IPS-15b (cell line): ENCODE measurements at regions not wholly inside any gene's neighbourhood (a gene's known extent, or its start where the extent isn't known, plus 50 kb on each side); places are given as distances from the start of the nearest gene placed in this dataset.

Experiments used
- H3K27me3 ChIP-seq: one replicate; pipeline ENCODE4 v1.6.1; 2013; ENCODE audit warnings: low read length; ENCODE audit not compliant: control insufficient read depth, insufficient read depth
- H3K36me3 ChIP-seq: one replicate; pipeline ENCODE4 v1.6.1; 2013; ENCODE audit warnings: low read length; ENCODE audit not compliant: control insufficient read depth, insufficient read depth
- H3K4me1 ChIP-seq: one replicate; pipeline ENCODE4 v1.6.1; 2013; ENCODE audit warnings: mild to moderate bottlenecking, low read length; ENCODE audit not compliant: control insufficient read depth, insufficient read depth
- H3K4me3 ChIP-seq: one replicate; pipeline ENCODE4 v1.5.1; 2013; ENCODE audit warnings: low read depth, low read length
- H3K9ac ChIP-seq: one replicate; pipeline ENCODE4 v1.6.1; 2013; ENCODE audit warnings: low read depth, mild to moderate bottlenecking, low read length
- H3K9me3 ChIP-seq: one replicate; pipeline ENCODE4 v1.6.1; 2013; ENCODE audit warnings: mild to moderate bottlenecking, low read length; ENCODE audit not compliant: control insufficient read depth, insufficient read depth

DNA sequence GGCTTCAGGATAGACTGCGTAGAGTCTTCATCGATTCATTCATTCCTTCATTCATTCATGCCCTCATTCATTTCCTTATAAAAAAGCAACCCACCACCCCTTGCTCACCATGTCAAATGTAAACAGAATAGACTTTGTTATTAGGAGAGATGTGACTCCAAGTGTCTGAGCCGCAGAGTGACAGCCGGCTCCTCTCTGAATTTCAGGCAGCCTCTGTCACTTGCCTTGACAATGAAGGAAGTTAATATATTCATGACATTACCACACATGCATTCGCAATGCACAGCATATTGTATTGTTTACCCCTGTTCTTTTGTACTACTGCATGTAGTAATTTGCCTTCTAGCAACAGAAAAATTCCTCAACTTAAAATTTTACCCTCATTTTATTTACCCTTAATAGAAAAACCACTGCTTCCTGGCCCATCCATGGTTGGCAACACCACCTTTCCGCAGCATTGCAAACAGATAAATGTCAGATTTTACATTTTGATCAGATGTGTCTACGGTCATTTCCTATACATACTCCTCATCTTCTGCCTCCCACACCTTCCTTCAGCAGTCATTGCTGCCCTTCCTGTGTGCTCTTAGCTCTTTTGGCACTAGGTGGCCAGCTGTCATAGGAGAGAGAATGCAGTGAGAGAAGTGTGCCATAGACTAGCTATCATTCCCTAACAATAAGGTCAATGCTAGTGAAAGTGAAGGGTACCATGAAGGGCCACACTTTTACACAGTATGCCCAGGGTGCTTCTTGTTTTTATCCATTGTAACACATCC, 1090.8 kb downstream of the BCL11A start:
- H3K9me3 ChIP-seq = no peaks in the 10 kb centered on the region
- H3K4me1 ChIP-seq = no peaks in the 10 kb centered on the region

GRCh38 chr2:59461127-59461526, 1092.3 kb downstream of the BCL11A start:
- Histone ChIP-seq H3K4me1 (no peaks in the 10 kb centered on the region), H3K9ac (no peak overlapping the region), H3K4me3 (no peak overlapping the region), H3K27me3 (no peaks in the 10 kb centered on the region), H3K36me3 (no peaks in the 10 kb centered on the region), H3K9me3 (no peaks in the 10 kb centered on the region)

More for the DNA sequence above, 1090.8 kb downstream of the BCL11A start:
- H3K27me3 ChIP-seq = no peaks in the 10 kb centered on the region
- no peak overlapping the region for H3K9ac ChIP-seq
- H3K4me3 ChIP-seq = no peak overlapping the region
- no peaks in the 10 kb centered on the region for H3K36me3 ChIP-seq

- H3K9me3 ChIP-seq = no peaks in the 10 kb centered on the region
Observed at GRCh38 chr2:59458800-59459199, 1094.7 kb downstream of the BCL11A start.

DNA sequence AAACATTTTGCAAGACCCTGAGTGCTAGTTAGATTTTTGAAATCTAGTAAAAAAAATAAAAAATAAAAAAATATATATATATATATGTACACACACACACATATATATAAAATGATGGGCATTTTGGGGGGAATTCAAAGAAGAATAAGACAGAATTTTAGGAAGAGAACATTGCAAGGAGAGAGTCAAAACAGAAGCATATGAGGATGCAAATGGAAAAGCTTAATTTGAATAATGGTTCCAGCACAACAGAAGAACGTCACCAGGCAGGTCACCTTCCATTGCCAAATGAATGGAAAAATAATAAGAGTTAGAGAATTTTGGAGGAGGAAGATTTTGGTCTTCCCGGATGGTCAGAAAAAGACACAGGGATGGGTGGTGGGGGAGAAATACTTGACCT, 1097.2 kb downstream of the BCL11A start:
- Histone ChIP-seq H3K9me3 (no peaks in the 10 kb centered on the region), H3K9ac (no peak overlapping the region), H3K4me3 (no peak overlapping the region), H3K36me3 (no peaks in the 10 kb centered on the region), H3K27me3 (no peaks in the 10 kb centered on the region), H3K4me1 (no peaks in the 10 kb centered on the region)

More at GRCh38 chr2:59458800-59459199, 1094.7 kb downstream of the BCL11A start:
- Histone ChIP-seq H3K36me3 (no peaks in the 10 kb centered on the region), H3K4me1 (no peaks in the 10 kb centered on the region), H3K9ac (no peak overlapping the region), H3K27me3 (no peaks in the 10 kb centered on the region), H3K4me3 (no peak overlapping the region)

- Histone ChIP-seq H3K9me3 (no peaks in the 10 kb centered on the region), H3K36me3 (no peaks in the 10 kb centered on the region)
Observed at GRCh38 chr2:59449274-59449673, 1104.2 kb downstream of the BCL11A start.

DNA sequence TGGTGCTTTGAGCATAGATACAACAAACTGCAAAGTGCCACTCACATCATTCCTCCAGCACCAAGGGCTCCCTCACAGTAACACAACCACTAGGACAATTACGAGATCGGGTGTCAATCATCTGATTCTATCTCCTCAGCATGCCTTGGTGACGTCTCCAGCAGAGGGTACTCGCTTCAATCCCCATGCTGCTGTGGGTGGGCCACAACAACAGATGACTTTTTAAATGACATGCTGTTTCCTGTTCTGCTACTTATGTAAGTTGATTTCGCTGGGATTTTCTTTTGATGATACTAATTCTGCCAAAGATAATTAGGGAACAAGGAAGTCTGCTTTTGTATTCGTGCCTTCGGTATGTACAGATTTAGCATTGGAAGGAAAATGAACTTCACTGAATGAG, 1113.0 kb downstream of the BCL11A start:
- Histone ChIP-seq H3K4me1 (no peaks in the 10 kb centered on the region), H3K27me3 (no peaks in the 10 kb centered on the region), H3K9ac (no peak overlapping the region), H3K36me3 (no peaks in the 10 kb centered on the region), H3K9me3 (no peaks in the 10 kb centered on the region), H3K4me3 (no peak overlapping the region)

More at GRCh38 chr2:59449274-59449673, 1104.2 kb downstream of the BCL11A start:
- no peaks in the 10 kb centered on the region for H3K27me3 ChIP-seq
- H3K4me1 ChIP-seq = no peaks in the 10 kb centered on the region
- no peak overlapping the region for H3K4me3 ChIP-seq
- no peak overlapping the region for H3K9ac ChIP-seq

- peaks cover 2% of the 10 kb centered on the region for H3K9me3 ChIP-seq
- no peaks in the 10 kb centered on the region for H3K4me1 ChIP-seq
- no peak overlapping the region for H3K4me3 ChIP-seq
- no peaks in the 10 kb centered on the region for H3K27me3 ChIP-seq
- H3K9ac ChIP-seq = no peak overlapping the region
- H3K36me3 ChIP-seq = no peaks in the 10 kb centered on the region
Observed at GRCh38 chr2:59435635-59436034, 1117.8 kb downstream of the BCL11A start.

GRCh38 chr2:59428940-59429339, 1124.5 kb downstream of the BCL11A start:
- H3K9ac ChIP-seq = no peak overlapping the region

GRCh38 chr2:59427980-59428379, 1125.5 kb downstream of the BCL11A start:
- H3K9ac ChIP-seq = no peak overlapping the region
- peaks cover 2% of the 10 kb centered on the region for H3K9me3 ChIP-seq
- no peaks in the 10 kb centered on the region for H3K36me3 ChIP-seq
- H3K4me3 ChIP-seq = no peak overlapping the region
- H3K27me3 ChIP-seq = no peaks in the 10 kb centered on the region
- H3K4me1 ChIP-seq = peaks cover 2% of the 10 kb centered on the region

More at GRCh38 chr2:59428940-59429339, 1124.5 kb downstream of the BCL11A start:
- Histone ChIP-seq H3K27me3 (no peaks in the 10 kb centered on the region), H3K4me1 (peaks cover 2% of the 10 kb centered on the region), H3K9me3 (peaks cover 2% of the 10 kb centered on the region), H3K4me3 (no peak overlapping the region), H3K36me3 (no peaks in the 10 kb centered on the region)

GRCh38 chr2:59425247-59425646, 1128.2 kb downstream of the BCL11A start:
- H3K9me3 ChIP-seq = no peaks in the 10 kb centered on the region
- H3K36me3 ChIP-seq = no peaks in the 10 kb centered on the region
- no peaks in the 10 kb centered on the region for H3K27me3 ChIP-seq
- no peak overlapping the region for H3K4me3 ChIP-seq
- H3K4me1 ChIP-seq = peaks cover 2% of the 10 kb centered on the region
- H3K9ac ChIP-seq = no peak overlapping the region

DNA sequence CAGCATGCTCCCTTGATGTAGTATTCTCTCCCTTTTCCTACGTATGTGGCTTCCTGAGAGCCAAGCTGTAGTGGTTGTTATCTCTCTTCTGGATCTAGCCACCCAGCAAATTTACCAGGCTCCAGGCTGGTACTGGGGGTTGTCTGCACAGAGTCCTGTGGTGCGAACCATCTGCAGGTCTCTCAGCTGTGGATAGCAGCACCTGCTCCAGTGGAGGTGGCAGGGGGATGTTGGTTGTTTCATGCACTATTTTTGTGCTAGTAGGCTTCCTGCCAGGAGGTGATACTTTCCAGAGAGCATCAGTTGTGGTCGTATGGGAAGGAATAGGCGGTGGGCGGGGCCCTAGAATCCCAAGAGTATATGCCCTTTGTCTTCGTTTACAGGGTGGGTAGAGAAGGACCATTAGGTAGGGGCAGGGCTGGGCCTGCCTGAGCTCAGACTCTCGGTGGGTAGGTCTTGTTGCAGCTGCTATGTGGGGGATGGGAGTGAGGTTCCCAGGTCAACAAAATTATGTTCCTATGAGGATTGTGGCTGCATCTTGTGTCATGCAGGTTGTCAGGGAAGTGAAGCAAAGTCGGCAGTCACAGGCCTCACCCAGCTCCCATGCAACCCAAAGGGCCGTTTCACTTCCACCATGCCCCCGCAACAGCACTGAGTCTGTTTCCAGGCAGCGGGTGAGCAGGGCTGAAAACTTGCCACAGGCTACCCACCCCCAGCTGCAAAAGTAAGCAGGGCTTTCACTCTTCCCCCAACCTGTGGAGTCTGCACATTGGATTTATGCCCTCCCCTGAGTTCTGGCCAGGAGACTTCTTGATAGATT, 1139.5 kb downstream of the BCL11A start:
- H3K36me3 ChIP-seq = no peaks in the 10 kb centered on the region
- H3K9ac ChIP-seq = no peak overlapping the region
- H3K4me3 ChIP-seq = no peak overlapping the region
- no peaks in the 10 kb centered on the region for H3K9me3 ChIP-seq
- H3K4me1 ChIP-seq = peaks cover 5% of the 10 kb centered on the region
- H3K27me3 ChIP-seq = no peaks in the 10 kb centered on the region

DNA sequence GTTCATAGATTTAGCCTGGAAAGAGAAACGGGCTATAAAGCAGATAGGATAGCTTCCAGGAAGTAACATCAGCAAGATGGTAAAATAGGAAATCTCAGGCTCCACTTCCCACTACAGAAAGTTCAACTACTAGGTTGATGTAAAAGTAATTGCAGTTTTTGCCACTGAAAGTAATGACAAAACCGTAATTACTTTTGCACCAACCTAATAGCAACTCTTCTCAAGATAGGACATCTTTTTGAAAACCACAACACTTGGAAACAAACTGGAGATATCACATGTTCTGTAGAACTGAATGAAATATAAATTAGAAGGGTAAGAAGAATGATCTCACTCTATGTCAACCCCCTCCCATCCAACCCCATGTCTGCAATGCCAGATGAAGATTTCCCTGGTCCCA, 1154.3 kb downstream of the BCL11A start:
- H3K4me1 ChIP-seq = no peaks in the 10 kb centered on the region
- no peaks in the 10 kb centered on the region for H3K27me3 ChIP-seq
- no peak overlapping the region for H3K4me3 ChIP-seq
- no peaks in the 10 kb centered on the region for H3K36me3 ChIP-seq
- no peaks in the 10 kb centered on the region for H3K9me3 ChIP-seq
- H3K9ac ChIP-seq = no peak overlapping the region
